ENCODE measurements at regions not wholly inside any gene's neighbourhood (a gene's known extent, or its start where the extent isn't known, plus 50 kb on each side); places are given as distances from the start of the nearest gene placed in this dataset.

- no peaks in the 10 kb centered on the region for H3K36me3 ChIP-seq (ENCODE audit: low read depth)
- peaks cover 13% of the 10 kb centered on the region for H3K27me3 ChIP-seq (ENCODE audit: insufficient read depth, poor library complexity, severe bottlenecking)
- H3K9me3 ChIP-seq (ENCODE audit: severe bottlenecking), result no peaks in the 10 kb centered on the region
- no peak for DNase-seq (ENCODE audit: low spot score)
- no peak overlapping the region for H3K27ac ChIP-seq (ENCODE audit: poor library complexity, severe bottlenecking)
- no peak overlapping the region for H3K4me3 ChIP-seq (ENCODE audit: severe bottlenecking)
- H3K4me1 ChIP-seq (ENCODE audit: insufficient read depth, poor library complexity, severe bottlenecking), result no peaks in the 10 kb centered on the region
- ATAC-seq (ENCODE audit: low read depth), result no peak
- no peak for TF ChIP-seq CTCF (IDR thresholded peaks at IDR 0.05; ENCODE audit: poor library complexity, severe bottlenecking)
Observed at GRCh38 chr12:63480186-63480585, 188.1 kb downstream of the DPY19L2 start.

GRCh38 chr12:63470161-63470560, 198.1 kb downstream of the DPY19L2 start:
- H3K4me3 ChIP-seq (ENCODE audit: severe bottlenecking), result no peak overlapping the region
- H3K27ac ChIP-seq (ENCODE audit: poor library complexity, severe bottlenecking), result no peak overlapping the region
- no peak for ATAC-seq (ENCODE audit: low read depth)
- no peaks in the 10 kb centered on the region for H3K4me1 ChIP-seq (ENCODE audit: insufficient read depth, poor library complexity, severe bottlenecking)
- DNase-seq (ENCODE audit: low spot score), result no peak
- no peaks in the 10 kb centered on the region for H3K36me3 ChIP-seq (ENCODE audit: low read depth)
- peaks cover 12% of the 10 kb centered on the region for H3K27me3 ChIP-seq (ENCODE audit: insufficient read depth, poor library complexity, severe bottlenecking)
- H3K9me3 ChIP-seq (ENCODE audit: severe bottlenecking), result no peaks in the 10 kb centered on the region
- TF ChIP-seq CTCF (IDR thresholded peaks at IDR 0.05; ENCODE audit: poor library complexity, severe bottlenecking), result no peak

GRCh38 chr12:63467951-63468350, 200.3 kb downstream of the DPY19L2 start:
- Histone ChIP-seq H3K9me3 (ENCODE audit: severe bottlenecking) (no peaks in the 10 kb centered on the region), H3K27ac (ENCODE audit: poor library complexity, severe bottlenecking) (no peak overlapping the region), H3K4me1 (ENCODE audit: insufficient read depth, poor library complexity, severe bottlenecking) (no peaks in the 10 kb centered on the region), H3K36me3 (ENCODE audit: low read depth) (no peaks in the 10 kb centered on the region), H3K4me3 (ENCODE audit: severe bottlenecking) (no peak overlapping the region), H3K27me3 (ENCODE audit: insufficient read depth, poor library complexity, severe bottlenecking) (peaks cover 12% of the 10 kb centered on the region)
- ATAC-seq (ENCODE audit: low read depth) (no peak), DNase-seq (ENCODE audit: low spot score) (no peak)
- no peak for TF ChIP-seq CTCF (IDR thresholded peaks at IDR 0.05; ENCODE audit: poor library complexity, severe bottlenecking)

GRCh38 chr12:63457857-63458256, 210.4 kb downstream of the DPY19L2 start:
- H3K4me1 ChIP-seq (ENCODE audit: insufficient read depth, poor library complexity, severe bottlenecking), result no peaks in the 10 kb centered on the region
- no peak for TF ChIP-seq CTCF (IDR thresholded peaks at IDR 0.05; ENCODE audit: poor library complexity, severe bottlenecking)
- DNase-seq (ENCODE audit: low spot score), result no peak
- no peaks in the 10 kb centered on the region for H3K9me3 ChIP-seq (ENCODE audit: severe bottlenecking)
- ATAC-seq (ENCODE audit: low read depth), result no peak
- H3K27me3 ChIP-seq (ENCODE audit: insufficient read depth, poor library complexity, severe bottlenecking), result peaks cover 6% of the 10 kb centered on the region
- H3K36me3 ChIP-seq (ENCODE audit: low read depth), result no peaks in the 10 kb centered on the region
- no peak overlapping the region for H3K4me3 ChIP-seq (ENCODE audit: severe bottlenecking)
- no peak overlapping the region for H3K27ac ChIP-seq (ENCODE audit: poor library complexity, severe bottlenecking)

- H3K4me3 ChIP-seq (ENCODE audit: severe bottlenecking), result no peak overlapping the region
- H3K9me3 ChIP-seq (ENCODE audit: severe bottlenecking), result no peaks in the 10 kb centered on the region
- no peak for DNase-seq (ENCODE audit: low spot score)
- H3K4me1 ChIP-seq (ENCODE audit: insufficient read depth, poor library complexity, severe bottlenecking), result no peaks in the 10 kb centered on the region
- no peaks in the 10 kb centered on the region for H3K36me3 ChIP-seq (ENCODE audit: low read depth)
- no peak for TF ChIP-seq CTCF (IDR thresholded peaks at IDR 0.05; ENCODE audit: poor library complexity, severe bottlenecking)
- ATAC-seq (ENCODE audit: low read depth), result no peak
- H3K27ac ChIP-seq (ENCODE audit: poor library complexity, severe bottlenecking), result no peak overlapping the region
- H3K27me3 ChIP-seq (ENCODE audit: insufficient read depth, poor library complexity, severe bottlenecking), result peaks cover 6% of the 10 kb centered on the region
Observed at GRCh38 chr12:63457428-63457827, 210.9 kb downstream of the DPY19L2 start.

Measured in RWPE2 (cell line).